ENCODE measurements at regions not wholly inside any gene's neighbourhood (a gene's known extent, or its start where the extent isn't known, plus 50 kb on each side); places are given as distances from the start of the nearest gene placed in this dataset.
A peak's percentile ranks its signal among the peaks of the same experiment; 100 is the strongest.

- intact Hi-C loops (cut with DNase I; ENCODE audit: low total_unique reads) = no loop called here
- Histone ChIP-seq H3K4me1 (no peaks in the 10 kb centered on the region), H3K27me3 (replicated peaks in 1 of 7) (no peaks in the 10 kb centered on the region), H3K36me3 (no peaks in the 10 kb centered on the region), H3K27ac (no peak overlapping the region), H3K9me3 (peaks cover 0 to 21% (median 18%) of the 10 kb centered on the region in 8 donors), H3K4me3 (no peak overlapping the region)
- TF ChIP-seq POLR2A (IDR thresholded peaks at IDR 0.05) (no peak), POLR2AphosphoS5 (IDR thresholded peaks at IDR 0.05) (no peak)
- TF ChIP-seq, protein P1, sequence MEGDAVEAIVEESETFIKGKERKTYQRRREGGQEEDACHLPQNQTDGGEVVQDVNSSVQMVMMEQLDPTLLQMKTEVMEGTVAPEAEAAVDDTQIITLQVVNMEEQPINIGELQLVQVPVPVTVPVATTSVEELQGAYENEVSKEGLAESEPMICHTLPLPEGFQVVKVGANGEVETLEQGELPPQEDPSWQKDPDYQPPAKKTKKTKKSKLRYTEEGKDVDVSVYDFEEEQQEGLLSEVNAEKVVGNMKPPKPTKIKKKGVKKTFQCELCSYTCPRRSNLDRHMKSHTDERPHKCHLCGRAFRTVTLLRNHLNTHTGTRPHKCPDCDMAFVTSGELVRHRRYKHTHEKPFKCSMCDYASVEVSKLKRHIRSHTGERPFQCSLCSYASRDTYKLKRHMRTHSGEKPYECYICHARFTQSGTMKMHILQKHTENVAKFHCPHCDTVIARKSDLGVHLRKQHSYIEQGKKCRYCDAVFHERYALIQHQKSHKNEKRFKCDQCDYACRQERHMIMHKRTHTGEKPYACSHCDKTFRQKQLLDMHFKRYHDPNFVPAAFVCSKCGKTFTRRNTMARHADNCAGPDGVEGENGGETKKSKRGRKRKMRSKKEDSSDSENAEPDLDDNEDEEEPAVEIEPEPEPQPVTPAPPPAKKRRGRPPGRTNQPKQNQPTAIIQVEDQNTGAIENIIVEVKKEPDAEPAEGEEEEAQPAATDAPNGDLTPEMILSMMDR (IDR thresholded peaks at IDR 0.05 in 8 of 11, conservative IDR thresholded peaks at IDR 0.05 in 3 of 11) = no peak
- no peak for DNase-seq
- WGBS, 5 donors = 53 to 71% (median 56%) methylated on average over 7 of the region's 7 CpGs
Measured at GRCh38 chr6:22036275-22036674, 260.6 kb downstream of the PRL start.

DNA sequence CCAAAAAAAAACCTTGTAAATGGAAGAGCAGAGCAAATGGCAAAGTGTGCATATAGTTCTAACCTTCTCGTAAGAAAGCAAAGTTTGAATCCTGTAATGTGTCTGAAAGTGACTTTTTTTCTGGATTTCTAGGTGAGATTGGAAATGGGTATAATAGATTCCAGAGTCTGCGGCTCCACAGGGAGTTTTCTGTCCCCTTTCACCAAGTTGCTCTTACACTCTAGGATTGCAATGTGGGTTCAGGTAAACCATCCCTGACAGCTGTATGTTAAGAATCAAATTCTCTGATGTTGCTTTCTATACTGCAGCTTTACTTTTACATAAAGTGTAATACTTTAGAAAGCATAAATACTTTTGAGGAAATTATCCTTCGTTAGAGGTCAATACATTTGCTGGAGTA, 260.1 kb downstream of the PRL start:
- WGBS, 5 donors = 55 to 94% (median 85%) methylated on average over 3 of the region's 3 CpGs
- peaks cover 0 to 25% (median 21%) of the 10 kb centered on the region in 8 donors for H3K9me3 ChIP-seq
- no peaks in the 10 kb centered on the region for H3K27me3 ChIP-seq (replicated peaks in 1 of 7)
- no peak for DNase-seq
- intact Hi-C loops (cut with DNase I; ENCODE audit: low total_unique reads) = no loop called here
- H3K27ac ChIP-seq = no peak overlapping the region
- TF ChIP-seq POLR2AphosphoS5 (IDR thresholded peaks at IDR 0.05) (no peak), POLR2A (IDR thresholded peaks at IDR 0.05) (no peak)
- TF ChIP-seq, protein P1 (IDR thresholded peaks at IDR 0.05 in 8 of 11, conservative IDR thresholded peaks at IDR 0.05 in 3 of 11) = no peak
- no peak overlapping the region for H3K4me3 ChIP-seq
- H3K36me3 ChIP-seq = no peaks in the 10 kb centered on the region
- H3K4me1 ChIP-seq = no peaks in the 10 kb centered on the region

DNA sequence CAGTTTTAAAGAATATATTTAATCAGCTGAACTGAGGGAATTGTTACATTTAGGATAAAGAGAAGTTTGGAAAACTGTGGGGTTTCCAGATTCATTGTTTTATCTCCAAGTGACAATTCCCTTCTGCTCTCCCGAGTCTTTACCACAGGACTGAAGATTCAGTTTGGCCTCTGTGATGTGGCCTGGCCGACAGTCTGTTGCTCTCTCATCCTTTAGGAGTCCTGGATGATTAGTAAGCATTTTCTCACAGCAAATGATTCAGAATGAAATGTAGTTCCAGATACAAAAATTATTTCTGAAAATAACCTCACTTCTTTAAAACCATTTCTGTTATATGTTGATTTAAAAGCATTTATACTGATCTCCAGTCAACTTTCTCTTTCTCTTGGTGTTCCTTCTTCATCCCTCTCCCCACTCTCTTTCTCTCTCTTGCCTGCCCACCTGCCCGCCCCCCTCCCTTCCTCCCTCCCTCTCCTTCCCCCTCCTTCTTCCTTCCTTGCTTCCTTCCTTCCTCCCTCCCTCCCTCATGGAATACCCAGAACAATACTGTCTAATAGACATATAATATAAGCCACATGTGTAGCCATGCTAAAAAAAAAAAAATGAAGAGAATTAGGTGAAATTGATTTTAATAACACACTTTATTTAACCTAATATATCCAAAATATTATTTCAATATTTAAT, 254.9 kb downstream of the PRL start:
- Histone ChIP-seq H3K27ac (no peak overlapping the region), H3K9me3 (peaks cover 0 to 27% (median 22%) of the 10 kb centered on the region in 8 donors), H3K4me1 (peaks cover 0 to 8% (median 0%) of the 10 kb centered on the region in 6 donors), H3K4me3 (no peak overlapping the region), H3K36me3 (no peaks in the 10 kb centered on the region), H3K27me3 (replicated peaks in 1 of 7) (no peaks in the 10 kb centered on the region)
- TF ChIP-seq POLR2A (IDR thresholded peaks at IDR 0.05) (no peak), POLR2AphosphoS5 (IDR thresholded peaks at IDR 0.05) (no peak)
- TF ChIP-seq, protein P1 (IDR thresholded peaks at IDR 0.05 in 8 of 11, conservative IDR thresholded peaks at IDR 0.05 in 3 of 11) = no peak
- DNase-seq = no peak
- 71 to 83% (median 74%) methylated on average over 3 of the region's 3 CpGs for WGBS, 5 donors
- intact Hi-C loops (cut with DNase I; ENCODE audit: low total_unique reads) = no loop called here

DNA sequence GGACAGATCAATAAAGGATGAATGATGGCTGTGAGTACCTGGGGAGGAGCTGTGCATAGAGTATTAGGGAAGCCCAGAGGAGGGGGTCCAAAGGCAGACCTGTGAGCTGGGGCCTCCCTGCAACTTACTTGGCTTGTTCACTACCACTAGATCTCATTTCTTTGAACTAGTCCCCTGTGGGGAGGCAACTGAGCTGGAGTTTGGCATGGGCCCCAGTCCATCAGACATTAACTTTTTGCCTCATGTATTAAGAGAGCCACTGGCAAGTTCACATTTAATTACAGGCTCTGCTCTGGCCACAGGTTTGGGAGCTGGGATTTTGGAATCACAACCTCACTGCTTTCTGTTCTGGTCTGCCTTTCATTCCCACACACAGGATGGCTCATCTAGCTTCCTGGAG, 254.1 kb downstream of the PRL start:
- intact Hi-C loops (cut with DNase I; ENCODE audit: low total_unique reads) = no loop called here
- H3K36me3 ChIP-seq = no peaks in the 10 kb centered on the region
- TF ChIP-seq POLR2A (IDR thresholded peaks at IDR 0.05) (no peak), POLR2AphosphoS5 (IDR thresholded peaks at IDR 0.05) (no peak)
- TF ChIP-seq, protein P1 (IDR thresholded peaks at IDR 0.05 in 8 of 11, conservative IDR thresholded peaks at IDR 0.05 in 3 of 11) = no peak
- DNase-seq = no peak
- H3K27me3 ChIP-seq (replicated peaks in 1 of 7) = no peaks in the 10 kb centered on the region
- peak overlapping the region in 1 of 8 donors; percentile 43 for H3K27ac ChIP-seq
- H3K9me3 ChIP-seq = peaks cover 0 to 27% (median 22%) of the 10 kb centered on the region in 8 donors
- no peak overlapping the region for H3K4me3 ChIP-seq
- H3K4me1 ChIP-seq = peaks cover 0 to 8% (median 0%) of the 10 kb centered on the region in 6 donors
